ENCODE measurements at regions not wholly inside any gene's neighbourhood (a gene's known extent, or its start where the extent isn't known, plus 50 kb on each side); places are given as distances from the start of the nearest gene placed in this dataset.

DNA sequence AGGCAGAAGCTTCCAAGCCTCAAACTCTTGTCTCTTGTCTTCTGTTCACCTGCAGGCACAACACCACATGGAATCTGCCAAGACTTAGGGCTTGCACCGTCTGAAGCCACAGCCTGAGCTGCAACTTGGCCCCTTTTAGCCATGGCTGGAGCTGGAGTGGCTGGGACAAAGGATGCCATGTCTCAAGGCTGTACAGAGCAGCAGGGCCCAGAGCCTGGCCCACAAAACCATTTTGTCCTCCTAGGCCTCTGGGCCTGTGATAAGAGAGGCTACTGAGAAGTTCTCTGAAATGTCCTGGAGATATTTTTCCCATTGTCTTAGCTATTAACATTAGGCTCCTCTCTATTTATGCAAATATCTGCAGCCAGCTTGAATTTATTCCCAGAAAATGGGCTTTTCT is 330.8 kb downstream of the DTWD2 start:
- TF ChIP-seq YY1 (IDR thresholded peaks at IDR 0.05; ENCODE audit: insufficient read depth, insufficient read length) (no peak), ZNF274 (IDR thresholded peaks at IDR 0.05; ENCODE audit: low read depth, low read length) (no peak), SUZ12 (IDR thresholded peaks at IDR 0.05; ENCODE audit: extremely low read depth, insufficient read depth, insufficient read length) (no peak)
- Histone ChIP-seq H3K4me1 (ENCODE audit: insufficient read depth, insufficient read length) (no peaks in the 10 kb centered on the region), H3K27me3 (ENCODE audit: insufficient read depth, insufficient read length) (no peaks in the 10 kb centered on the region), H3K36me3 (ENCODE audit: insufficient read depth, insufficient read length, low read length) (no peaks in the 10 kb centered on the region), H3K9ac (ENCODE audit: insufficient read length, low read depth) (no peak overlapping the region), H3K4me3 (ENCODE audit: insufficient read length, low read depth) (no peak overlapping the region), H3K9me3 (ENCODE audit: insufficient read depth, low read length) (peaks cover 21% of the 10 kb centered on the region)
- DNase-seq (ENCODE audit: low read depth, low spot score) = no peak

DNA sequence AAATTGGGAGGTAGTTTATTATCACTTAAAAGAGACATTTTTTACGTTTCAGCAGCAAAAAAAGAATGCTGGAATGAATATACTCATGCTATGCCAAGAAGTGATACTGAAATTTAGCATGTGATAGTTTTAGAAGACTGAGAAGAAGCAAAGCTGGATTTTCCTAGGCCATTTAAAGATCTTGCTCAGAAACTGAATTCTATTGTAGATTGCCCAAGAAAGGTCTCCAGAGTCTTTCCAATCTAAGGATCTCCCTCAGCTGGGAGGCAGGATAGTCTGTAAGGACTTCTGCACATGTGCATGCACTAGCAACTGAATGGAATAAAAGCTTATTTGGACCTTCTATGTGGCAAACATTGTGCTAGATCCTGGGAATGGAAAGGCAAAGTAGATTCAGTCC is 334.5 kb downstream of the DTWD2 start:
- Histone ChIP-seq H3K27me3 (ENCODE audit: insufficient read depth, insufficient read length) (no peaks in the 10 kb centered on the region), H3K4me3 (ENCODE audit: insufficient read length, low read depth) (no peak overlapping the region), H3K4me1 (ENCODE audit: insufficient read depth, insufficient read length) (no peaks in the 10 kb centered on the region), H3K36me3 (ENCODE audit: insufficient read depth, insufficient read length, low read length) (no peaks in the 10 kb centered on the region), H3K9me3 (ENCODE audit: insufficient read depth, low read length) (peaks cover 18% of the 10 kb centered on the region), H3K9ac (ENCODE audit: insufficient read length, low read depth) (no peak overlapping the region)
- DNase-seq (ENCODE audit: low read depth, low spot score) = no peak
- TF ChIP-seq ZNF274 (IDR thresholded peaks at IDR 0.05; ENCODE audit: low read depth, low read length) (no peak), SUZ12 (IDR thresholded peaks at IDR 0.05; ENCODE audit: extremely low read depth, insufficient read depth, insufficient read length) (no peak), YY1 (IDR thresholded peaks at IDR 0.05; ENCODE audit: insufficient read depth, insufficient read length) (no peak)

DNA sequence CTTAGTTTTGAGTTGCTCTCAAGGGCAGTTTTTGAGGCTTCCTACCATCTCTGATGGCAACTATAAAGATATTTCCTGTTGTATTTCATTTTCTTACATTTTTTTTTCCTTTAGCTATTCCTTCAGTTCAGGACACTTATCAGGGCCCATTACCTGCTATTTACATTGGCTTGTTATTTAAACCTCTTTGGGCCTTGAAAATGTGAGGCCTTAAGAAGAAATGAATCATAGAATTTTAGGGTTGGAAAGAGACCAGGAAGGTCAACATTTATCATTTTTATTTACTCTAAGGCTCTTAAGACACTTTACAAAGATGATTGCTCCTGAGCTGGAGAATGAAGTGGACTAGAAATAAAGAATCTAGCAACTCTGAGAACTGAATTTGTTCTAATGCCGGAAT is 335.2 kb downstream of the DTWD2 start:
- no peaks in the 10 kb centered on the region for H3K27me3 ChIP-seq (ENCODE audit: insufficient read depth, insufficient read length)

DNA sequence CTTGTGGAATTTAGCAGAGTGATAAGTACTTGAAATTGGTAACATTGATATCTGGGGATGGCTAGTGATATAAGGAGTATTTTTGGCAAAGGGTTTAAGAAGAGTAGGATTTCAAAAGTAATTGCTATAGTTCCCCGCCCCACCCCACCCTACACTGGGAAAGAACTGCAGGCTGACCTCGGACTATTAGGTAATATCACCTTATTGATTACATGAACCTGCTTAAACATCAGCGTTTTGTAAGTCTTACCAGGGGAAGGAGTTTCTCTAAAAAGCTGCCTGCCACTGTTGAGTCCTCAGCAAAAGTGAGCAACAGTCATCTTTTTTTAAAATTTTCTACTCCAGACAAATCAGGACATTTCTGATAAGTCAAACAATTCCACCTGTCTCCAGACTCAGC is 337.3 kb downstream of the DTWD2 start:
- TF ChIP-seq SUZ12 (IDR thresholded peaks at IDR 0.05; ENCODE audit: extremely low read depth, insufficient read depth, insufficient read length) (no peak), ZNF274 (IDR thresholded peaks at IDR 0.05; ENCODE audit: low read depth, low read length) (no peak), YY1 (IDR thresholded peaks at IDR 0.05; ENCODE audit: insufficient read depth, insufficient read length) (no peak)
- no peaks in the 10 kb centered on the region for H3K36me3 ChIP-seq (ENCODE audit: insufficient read depth, insufficient read length, low read length)
- no peaks in the 10 kb centered on the region for H3K4me1 ChIP-seq (ENCODE audit: insufficient read depth, insufficient read length)
- no peaks in the 10 kb centered on the region for H3K27me3 ChIP-seq (ENCODE audit: insufficient read depth, insufficient read length)
- no peak overlapping the region for H3K9ac ChIP-seq (ENCODE audit: insufficient read length, low read depth)
- H3K4me3 ChIP-seq (ENCODE audit: insufficient read length, low read depth) = no peak overlapping the region
- H3K9me3 ChIP-seq (ENCODE audit: insufficient read depth, low read length) = no peaks in the 10 kb centered on the region
- DNase-seq (ENCODE audit: low read depth, low spot score) = no peak

More for the DNA sequence above, 335.2 kb downstream of the DTWD2 start:
- Histone ChIP-seq H3K4me3 (ENCODE audit: insufficient read length, low read depth) (no peak overlapping the region), H3K9me3 (ENCODE audit: insufficient read depth, low read length) (peaks cover 11% of the 10 kb centered on the region), H3K36me3 (ENCODE audit: insufficient read depth, insufficient read length, low read length) (no peaks in the 10 kb centered on the region), H3K9ac (ENCODE audit: insufficient read length, low read depth) (no peak overlapping the region), H3K4me1 (ENCODE audit: insufficient read depth, insufficient read length) (no peaks in the 10 kb centered on the region)
- no peak for DNase-seq (ENCODE audit: low read depth, low spot score)
- TF ChIP-seq YY1 (IDR thresholded peaks at IDR 0.05; ENCODE audit: insufficient read depth, insufficient read length) = no peak
- no peak for TF ChIP-seq SUZ12 (IDR thresholded peaks at IDR 0.05; ENCODE audit: extremely low read depth, insufficient read depth, insufficient read length)
- no peak for TF ChIP-seq ZNF274 (IDR thresholded peaks at IDR 0.05; ENCODE audit: low read depth, low read length)

DNA sequence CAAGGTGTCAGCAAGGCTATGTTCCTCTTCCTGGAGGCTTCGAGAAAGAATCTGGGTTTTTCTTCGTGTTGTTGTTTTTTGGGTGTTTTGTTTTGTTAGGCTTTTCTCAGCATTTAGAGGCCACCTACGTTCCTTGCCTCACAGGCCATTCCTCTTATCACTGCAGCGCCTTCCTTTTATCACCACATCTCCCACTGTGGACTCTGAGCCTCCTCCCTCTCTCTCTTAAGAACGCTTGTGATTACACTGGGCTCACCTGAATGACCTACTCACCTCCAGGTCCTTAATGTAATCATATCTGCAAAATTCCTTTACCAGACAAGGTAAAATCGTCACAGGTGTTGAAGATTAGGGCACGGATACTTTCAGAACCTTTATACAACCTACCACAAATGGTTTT is 340.8 kb downstream of the DTWD2 start:
- Histone ChIP-seq H3K9me3 (ENCODE audit: insufficient read depth, low read length) (no peaks in the 10 kb centered on the region), H3K9ac (ENCODE audit: insufficient read length, low read depth) (no peak overlapping the region), H3K36me3 (ENCODE audit: insufficient read depth, insufficient read length, low read length) (no peaks in the 10 kb centered on the region), H3K4me1 (ENCODE audit: insufficient read depth, insufficient read length) (no peaks in the 10 kb centered on the region), H3K4me3 (ENCODE audit: insufficient read length, low read depth) (no peak overlapping the region), H3K27me3 (ENCODE audit: insufficient read depth, insufficient read length) (no peaks in the 10 kb centered on the region)
- DNase-seq (ENCODE audit: low read depth, low spot score) = no peak
- TF ChIP-seq YY1 (IDR thresholded peaks at IDR 0.05; ENCODE audit: insufficient read depth, insufficient read length) (no peak), SUZ12 (IDR thresholded peaks at IDR 0.05; ENCODE audit: extremely low read depth, insufficient read depth, insufficient read length) (no peak), ZNF274 (IDR thresholded peaks at IDR 0.05; ENCODE audit: low read depth, low read length) (no peak)

DNA sequence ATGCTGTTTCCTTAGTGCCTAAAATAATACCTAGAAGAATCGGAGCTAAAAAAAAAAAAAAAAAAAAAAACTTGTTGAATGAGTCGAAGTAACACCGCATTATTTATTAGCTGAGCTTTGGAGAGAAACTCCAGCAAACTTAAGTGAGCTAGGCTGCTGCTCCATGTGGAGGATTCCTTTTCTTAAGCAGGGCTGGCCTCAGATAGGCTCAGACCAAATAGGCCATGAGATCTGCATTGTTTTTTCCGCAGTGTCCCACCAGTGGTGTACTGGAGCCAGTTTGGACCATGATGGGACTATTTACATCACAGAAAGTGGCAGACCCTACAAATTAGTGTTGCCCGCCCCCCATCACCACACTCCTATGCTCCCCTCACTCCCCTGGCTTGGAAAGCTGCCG is 341.4 kb downstream of the DTWD2 start:
- Histone ChIP-seq H3K4me1 (ENCODE audit: insufficient read depth, insufficient read length) (no peaks in the 10 kb centered on the region), H3K27me3 (ENCODE audit: insufficient read depth, insufficient read length) (no peaks in the 10 kb centered on the region)
- TF ChIP-seq YY1 (IDR thresholded peaks at IDR 0.05; ENCODE audit: insufficient read depth, insufficient read length) (no peak), ZNF274 (IDR thresholded peaks at IDR 0.05; ENCODE audit: low read depth, low read length) (no peak), SUZ12 (IDR thresholded peaks at IDR 0.05; ENCODE audit: extremely low read depth, insufficient read depth, insufficient read length) (no peak)

DNA sequence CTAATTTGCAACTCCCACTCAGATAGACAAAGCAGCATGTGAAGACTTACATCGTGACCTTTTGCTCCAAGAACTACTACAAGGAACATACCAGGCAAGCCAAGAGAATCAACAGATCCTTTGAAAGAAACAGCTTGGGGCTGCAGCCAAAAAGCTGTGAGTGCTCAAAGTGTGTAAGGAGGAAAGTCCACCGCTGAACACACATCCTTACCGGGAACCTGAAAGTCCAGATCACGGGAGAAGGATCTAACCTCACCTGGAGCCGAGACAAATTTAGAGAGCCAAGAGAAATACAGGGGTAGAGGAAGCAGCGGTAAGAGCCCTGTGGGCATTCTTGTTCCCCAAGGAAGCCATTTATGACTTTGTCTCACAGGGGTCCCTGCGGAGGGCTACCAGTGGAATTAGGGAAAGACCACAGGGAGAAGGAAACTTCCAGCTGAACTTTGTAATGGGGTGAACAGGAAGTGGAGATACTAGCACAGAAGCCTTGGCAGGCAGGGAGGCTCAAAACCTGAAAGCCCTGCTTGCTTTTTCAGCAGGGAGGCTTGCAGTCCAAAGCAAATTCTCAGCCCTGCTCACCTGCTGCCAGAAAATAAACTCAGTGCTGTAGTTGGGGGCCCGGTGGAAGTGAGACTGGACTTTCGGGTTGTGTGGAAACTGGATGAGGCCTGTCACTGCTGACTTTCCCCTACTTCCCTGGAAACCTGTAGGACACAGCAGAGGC is 350.2 kb downstream of the DTWD2 start:
- Histone ChIP-seq H3K9ac (ENCODE audit: insufficient read length, low read depth) (no peak overlapping the region), H3K9me3 (ENCODE audit: insufficient read depth, low read length) (no peaks in the 10 kb centered on the region), H3K36me3 (ENCODE audit: insufficient read depth, insufficient read length, low read length) (no peaks in the 10 kb centered on the region), H3K27me3 (ENCODE audit: insufficient read depth, insufficient read length) (no peaks in the 10 kb centered on the region), H3K4me1 (ENCODE audit: insufficient read depth, insufficient read length) (no peaks in the 10 kb centered on the region), H3K4me3 (ENCODE audit: insufficient read length, low read depth) (no peak overlapping the region)
- no peak for TF ChIP-seq ZNF274 (IDR thresholded peaks at IDR 0.05; ENCODE audit: low read depth, low read length)
- no peak for TF ChIP-seq YY1 (IDR thresholded peaks at IDR 0.05; ENCODE audit: insufficient read depth, insufficient read length)
- no peak for TF ChIP-seq SUZ12 (IDR thresholded peaks at IDR 0.05; ENCODE audit: extremely low read depth, insufficient read depth, insufficient read length)
- DNase-seq (ENCODE audit: low read depth, low spot score) = no peak

More for the DNA sequence above, 341.4 kb downstream of the DTWD2 start:
- no peak overlapping the region for H3K4me3 ChIP-seq (ENCODE audit: insufficient read length, low read depth)
- H3K9me3 ChIP-seq (ENCODE audit: insufficient read depth, low read length) = no peaks in the 10 kb centered on the region
- DNase-seq (ENCODE audit: low read depth, low spot score) = no peak
- H3K36me3 ChIP-seq (ENCODE audit: insufficient read depth, insufficient read length, low read length) = no peaks in the 10 kb centered on the region
- no peak overlapping the region for H3K9ac ChIP-seq (ENCODE audit: insufficient read length, low read depth)

Measured in NT2/D1 (cell line).